Endothelial cell of umbilical vein (primary cell): ENCODE measurements at regions not wholly inside any gene's neighbourhood (a gene's known extent, or its start where the extent isn't known, plus 50 kb on each side); places are given as distances from the start of the nearest gene placed in this dataset.

ENCODE experiments used
- CTCF ChIP-seq, 2 donors: IDR thresholded peaks; 1 replicate in 1 of 2; 2 replicates in 1 of 2; pipeline ENCODE4 v1.5.1; 2011; ENCODE audit warnings: low read length in 2 of 2, mild to moderate bottlenecking in 2 of 2, moderate library complexity in 2 of 2, control low read depth in 1 of 2, inconsistent platforms in 1 of 2, low read depth in 1 of 2; ENCODE audit not compliant: insufficient read depth in 1 of 2; ENCODE audit errors: extremely low read depth in 1 of 2
- EZH2 ChIP-seq: IDR thresholded peaks from 2 replicates; pipeline ENCODE4 v1.6.1; 2012; ENCODE audit warnings: borderline replicate concordance, low read depth, mild to moderate bottlenecking, moderate library complexity, low read length, inconsistent platforms; ENCODE audit not compliant: severe bottlenecking
- JUN ChIP-seq: IDR thresholded peaks from 2 replicates; pipeline ENCODE4 v1.6.1; 2011; ENCODE audit warnings: borderline replicate concordance, low read depth; ENCODE audit not compliant: insufficient read length, insufficient read depth
- MAX ChIP-seq: IDR thresholded peaks from 2 replicates; pipeline ENCODE4 v1.6.1; 2011; ENCODE audit not compliant: insufficient read depth, insufficient read length
- MYC ChIP-seq: IDR thresholded peaks from one replicate; pipeline ENCODE4 v1.6.1; 2011; ENCODE audit warnings: mild to moderate bottlenecking, low read depth, low read length
- POLR2A ChIP-seq: IDR thresholded peaks from 2 replicates; pipeline ENCODE4 v1.6.1; 2012; ENCODE audit warnings: low read depth, mild to moderate bottlenecking, control low read depth, low read length
- POLR2AphosphoS5 ChIP-seq: IDR thresholded peaks from 2 replicates; pipeline ENCODE4 v1.6.1; 2012; ENCODE audit warnings: low read depth, mild to moderate bottlenecking, control low read depth, low read length, moderate library complexity; ENCODE audit not compliant: insufficient read depth

GRCh38 chr17:17413821-17414220 lies 63.0 kb upstream of the MED9 start:
- TF ChIP-seq POLR2AphosphoS5: no peak
- TF ChIP-seq CTCF (IDR thresholded peaks at IDR 0.05; ENCODE audit: extremely low read depth in 1 of 2, insufficient read depth in 1 of 2, low read depth in 1 of 2, low read length in 2 of 2): no peak
- no peak for TF ChIP-seq JUN
- TF ChIP-seq POLR2A: no peak
- no peak for TF ChIP-seq EZH2
- TF ChIP-seq MAX: no peak
- TF ChIP-seq MYC: no peak
